Activated CD8-positive, alpha-beta memory T cell treated with anti-CD3 and anti-CD28 coated beads, Interleukin-2, amount 50 U/mL, for 4 hours (primary cell): ENCODE measurements at regions not wholly inside any gene's neighbourhood (a gene's known extent, or its start where the extent isn't known, plus 50 kb on each side); places are given as distances from the start of the nearest gene placed in this dataset.
"Not testable (repeated sequence)": the region's sequence is repeated elsewhere in the genome, so short reads cannot be mapped to it uniquely, and the experiment has no call there.

Source experiments
- DNase-seq: peaks from one replicate; pipeline ENCODE4 v3.0.0-alpha.2; 2020

DNA sequence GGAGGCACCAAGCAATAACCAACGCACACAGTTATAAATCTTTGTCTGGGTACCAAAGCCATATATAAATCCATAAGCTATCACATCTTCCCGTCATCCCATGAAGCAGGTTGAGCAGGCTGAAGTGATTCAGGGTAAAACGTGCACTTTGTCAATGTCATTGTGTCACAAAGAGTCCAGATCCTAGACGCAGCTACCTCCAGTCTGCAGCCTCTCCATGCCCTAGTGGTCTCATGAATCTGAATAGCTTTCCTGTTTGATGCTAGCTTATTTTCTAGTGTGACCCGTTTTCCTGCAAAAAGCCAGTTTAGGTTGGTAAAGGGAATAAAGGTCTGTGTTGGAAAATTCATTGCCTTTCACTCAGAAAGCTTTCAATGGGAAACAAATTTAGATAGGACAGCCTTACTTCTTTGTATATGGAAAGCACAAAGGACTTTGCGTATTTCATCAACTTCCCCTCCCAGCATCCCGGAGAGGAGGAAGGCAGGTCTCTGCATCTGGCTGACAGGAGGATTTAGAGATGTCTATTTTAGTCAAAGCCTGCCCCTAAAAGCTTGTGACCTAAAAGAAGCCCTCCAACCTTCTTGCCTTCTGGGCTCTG, 222.3 kb upstream of the ARL4C start:
- no peak for DNase-seq

DNA sequence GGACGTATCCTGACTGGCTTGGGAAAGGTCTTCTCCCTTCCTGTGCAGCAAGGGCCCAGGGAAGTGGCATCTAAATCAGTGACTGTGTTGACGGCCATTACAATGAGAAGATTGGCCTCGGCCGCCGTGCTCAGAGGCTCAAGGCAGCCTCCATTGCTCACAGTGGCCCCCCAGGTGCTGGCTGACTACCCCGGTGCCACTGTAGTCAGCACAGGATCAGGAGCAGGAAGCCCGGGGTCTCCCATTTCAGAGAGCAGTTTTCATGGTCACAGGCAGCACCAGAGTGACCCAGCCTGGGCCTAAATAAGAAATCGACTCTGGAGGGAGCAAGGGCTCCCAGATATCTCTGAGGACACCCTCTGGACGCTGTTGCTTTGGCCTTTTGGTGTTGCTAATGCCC, 219.4 kb upstream of the ARL4C start:
- DNase-seq = no peak

DNA sequence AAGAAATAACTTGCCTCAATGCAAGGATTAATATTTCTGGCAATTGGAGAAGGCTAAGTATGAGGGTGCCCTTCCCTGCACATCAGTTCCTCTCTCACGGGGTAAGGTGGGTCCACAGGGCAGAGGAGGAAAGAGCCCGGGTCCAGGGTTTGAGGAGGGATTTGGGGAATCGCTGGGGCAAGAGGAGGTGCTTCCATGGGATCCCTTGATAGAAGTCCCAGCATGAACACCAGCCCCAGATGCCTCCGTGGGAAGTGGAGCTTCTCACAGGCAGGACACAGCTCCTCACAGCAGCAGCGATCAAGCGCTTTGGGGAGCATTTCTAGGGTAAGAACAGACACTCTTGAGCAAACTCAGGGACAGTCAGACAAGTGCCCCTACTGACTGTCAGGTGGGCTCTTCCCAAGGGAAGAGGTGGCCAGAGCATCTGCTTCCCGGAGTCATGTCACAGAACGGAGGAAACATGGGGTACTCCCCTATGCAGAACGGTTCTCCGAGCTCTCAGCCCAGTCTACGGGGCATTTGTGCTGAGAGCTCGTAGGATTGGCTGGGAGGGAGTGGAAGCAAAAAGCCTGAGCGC, 218.9 kb upstream of the ARL4C start:
- no peak for DNase-seq

DNA sequence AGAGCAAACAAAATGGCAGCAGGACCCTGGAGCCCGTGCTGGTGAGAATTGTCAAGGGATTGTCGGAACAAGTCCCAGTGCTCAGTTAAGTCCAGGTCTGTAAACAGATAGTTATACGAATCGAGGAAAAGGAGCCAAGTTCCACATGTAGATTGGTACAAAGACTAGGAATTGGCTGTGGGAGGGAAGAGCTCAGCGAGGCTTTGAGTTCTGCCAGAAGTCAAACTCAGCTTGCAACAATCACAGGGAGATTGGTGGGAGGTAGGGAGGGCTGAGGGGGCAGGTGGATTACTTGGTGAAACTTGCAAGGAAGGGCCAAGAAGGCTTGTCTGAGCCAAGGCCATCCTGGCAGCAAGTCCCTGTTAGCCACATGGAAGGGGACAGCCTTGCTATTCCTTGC, 217.8 kb upstream of the ARL4C start:
- no peak for DNase-seq

DNA sequence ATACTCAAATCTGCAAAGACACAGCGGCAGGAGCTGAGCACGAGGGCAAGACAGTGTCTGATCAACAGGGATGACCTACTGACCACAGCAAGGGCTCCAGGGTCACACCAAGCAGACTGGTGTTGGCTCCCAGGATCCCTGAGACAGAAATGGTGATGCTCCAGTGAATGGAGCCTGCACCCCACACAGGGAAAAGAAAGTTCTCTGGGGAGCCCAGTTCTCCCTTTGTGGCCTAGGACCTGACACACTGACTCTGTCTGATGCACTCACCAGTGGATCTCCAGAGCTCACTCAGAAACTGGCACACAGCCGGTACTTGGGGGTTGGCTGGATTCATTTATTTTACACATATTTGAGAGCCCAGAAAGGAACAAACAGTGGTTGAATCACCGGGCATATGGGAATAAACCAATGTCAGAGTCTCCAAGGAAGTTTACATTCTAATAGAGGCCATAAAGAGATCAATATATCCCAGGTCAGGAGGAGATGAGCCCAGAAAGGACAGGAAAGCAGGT, 215.6 kb upstream of the ARL4C start:
- no peak for DNase-seq

DNA sequence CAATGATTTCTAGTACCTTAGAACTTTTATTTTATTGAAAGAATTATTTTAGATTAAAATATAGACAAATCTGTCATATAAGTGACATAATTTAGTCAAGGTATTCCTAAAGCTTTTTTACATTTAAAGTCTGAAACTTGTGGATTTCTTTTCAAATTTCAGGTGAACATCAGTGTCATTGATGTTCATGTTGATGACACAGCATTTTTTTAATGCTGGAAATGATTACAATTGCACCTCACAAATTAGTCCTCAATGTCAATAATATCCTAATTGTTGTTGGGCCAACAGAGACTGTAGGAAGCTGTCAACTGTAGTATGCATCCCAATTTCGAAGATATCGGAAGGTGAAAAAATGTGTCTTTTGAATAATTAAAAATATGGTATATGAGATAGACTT, 214.4 kb upstream of the ARL4C start:
- DNase-seq = no peak

DNA sequence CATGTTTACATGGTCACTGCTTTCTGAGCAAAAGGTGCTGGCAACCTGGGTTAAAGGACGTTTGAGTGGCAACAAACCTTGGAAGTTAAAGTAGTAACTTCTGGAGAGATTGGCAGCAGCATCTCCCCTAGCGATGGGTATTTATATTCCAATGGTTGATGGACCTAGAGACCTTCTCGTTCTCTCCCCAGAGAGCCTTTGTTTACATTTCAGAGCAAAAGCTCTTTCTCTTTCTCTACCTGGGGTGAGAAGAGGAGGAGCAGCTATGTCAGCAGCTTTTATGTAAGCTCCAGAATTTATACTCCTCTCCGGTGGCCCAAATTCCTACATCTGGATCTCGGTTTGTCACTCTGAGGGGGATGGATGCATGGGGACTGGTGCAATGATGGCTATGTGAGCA, 213.7 kb upstream of the ARL4C start:
- no peak for DNase-seq

DNA sequence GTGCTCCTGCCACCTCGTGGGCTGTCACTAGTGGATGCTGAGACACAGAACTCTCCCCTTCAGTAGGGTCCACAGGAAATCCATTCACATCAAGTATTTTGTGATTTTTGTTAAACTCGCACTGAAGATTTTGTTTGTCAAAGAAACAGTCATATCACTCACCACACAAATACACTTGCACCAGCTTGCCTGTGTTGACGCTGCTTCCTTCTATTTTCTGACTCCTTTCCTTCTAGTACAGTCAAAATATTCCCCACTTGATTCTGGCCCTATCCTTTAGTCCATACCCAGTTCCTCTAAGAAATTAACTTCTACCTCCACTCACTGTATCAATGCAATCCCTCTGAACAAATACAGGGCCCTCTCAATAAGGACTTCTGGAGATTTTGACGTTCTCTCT, 213.2 kb upstream of the ARL4C start:
- no peak for DNase-seq

DNA sequence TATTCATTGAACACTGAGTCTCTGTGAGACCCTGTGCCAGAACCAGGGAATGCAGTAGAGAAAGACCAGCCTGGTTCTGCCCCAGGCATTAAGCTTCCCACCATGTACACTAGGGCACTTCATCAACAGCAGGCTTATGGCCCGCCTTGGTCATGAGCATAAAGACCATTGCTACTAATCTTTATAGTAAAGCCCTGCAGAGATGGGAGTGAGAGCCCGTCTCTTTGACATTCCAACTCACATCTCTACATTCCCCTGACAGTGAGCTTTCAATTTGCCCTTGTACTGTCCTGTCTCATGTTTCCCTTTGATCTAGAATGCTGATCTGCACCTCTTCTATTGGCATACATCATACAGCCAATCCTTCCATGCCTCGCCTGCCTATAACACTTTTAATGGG, 211.8 kb upstream of the ARL4C start:
- no peak for DNase-seq

DNA sequence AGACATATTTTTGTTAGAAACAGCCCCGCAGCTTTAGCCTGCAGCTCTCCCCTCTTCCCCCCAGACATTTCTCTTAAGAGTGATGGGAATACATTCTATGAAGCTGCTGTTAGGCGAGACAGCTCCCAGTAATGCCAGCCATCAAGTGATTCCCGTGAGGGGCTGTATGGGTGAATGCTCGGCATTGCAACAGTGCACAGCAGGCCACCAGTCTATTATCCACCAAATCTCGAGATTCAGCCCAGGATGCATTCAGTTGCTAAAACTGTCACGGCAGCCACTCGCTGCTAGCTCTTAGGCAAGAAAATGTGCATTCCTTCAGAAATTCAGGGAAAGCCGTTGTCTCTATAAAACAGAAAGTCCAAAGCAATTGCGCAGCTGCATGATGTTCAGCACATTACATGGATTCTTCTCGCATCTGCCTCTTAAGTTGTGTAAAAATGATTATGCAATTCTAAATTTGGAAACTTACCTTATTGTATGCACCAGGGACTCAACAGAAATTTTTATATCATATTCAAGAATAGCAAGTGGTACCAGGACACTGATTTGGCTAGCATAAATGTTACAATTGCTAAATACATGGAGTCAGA, 211.3 kb upstream of the ARL4C start:
- no peak for DNase-seq

DNA sequence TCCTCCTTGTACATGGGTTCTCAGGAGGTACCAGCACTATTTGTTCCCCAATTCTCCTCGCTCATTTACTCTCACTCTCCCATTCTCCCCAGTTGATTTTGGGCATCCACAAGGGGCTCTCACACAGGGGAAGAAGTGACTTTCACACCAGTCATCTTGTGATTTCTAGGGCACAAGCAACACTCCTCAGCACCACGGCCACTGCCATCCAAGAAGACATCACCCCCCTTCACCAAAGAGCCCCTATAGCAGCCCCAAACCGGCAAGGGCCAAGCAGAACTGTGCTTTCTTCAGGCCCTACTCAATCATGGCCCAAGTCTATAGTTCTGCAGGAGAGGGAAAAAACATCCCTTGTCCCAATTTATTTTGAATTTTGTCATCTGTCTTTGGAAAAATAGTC, 209.2 kb upstream of the ARL4C start:
- DNase-seq = no peak

DNA sequence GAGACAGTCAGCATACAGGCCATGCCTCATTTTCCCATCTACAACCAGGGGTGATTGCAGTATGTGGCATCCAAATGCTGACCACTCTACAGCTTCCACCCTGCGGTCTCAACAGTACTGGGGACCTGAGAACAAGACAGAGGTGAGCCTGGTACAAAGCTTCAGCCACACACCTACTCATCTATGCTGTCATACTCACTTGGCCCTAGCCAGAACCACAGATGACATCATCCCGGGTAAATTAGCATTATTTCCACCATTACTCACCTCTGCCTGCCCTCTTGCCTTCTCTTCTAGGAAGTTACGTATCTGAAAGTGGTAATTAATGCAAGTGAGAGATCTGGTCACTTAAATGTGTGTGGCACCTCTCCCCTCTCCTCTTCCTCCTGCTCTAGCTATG, 208.2 kb upstream of the ARL4C start:
- no peak for DNase-seq

DNA sequence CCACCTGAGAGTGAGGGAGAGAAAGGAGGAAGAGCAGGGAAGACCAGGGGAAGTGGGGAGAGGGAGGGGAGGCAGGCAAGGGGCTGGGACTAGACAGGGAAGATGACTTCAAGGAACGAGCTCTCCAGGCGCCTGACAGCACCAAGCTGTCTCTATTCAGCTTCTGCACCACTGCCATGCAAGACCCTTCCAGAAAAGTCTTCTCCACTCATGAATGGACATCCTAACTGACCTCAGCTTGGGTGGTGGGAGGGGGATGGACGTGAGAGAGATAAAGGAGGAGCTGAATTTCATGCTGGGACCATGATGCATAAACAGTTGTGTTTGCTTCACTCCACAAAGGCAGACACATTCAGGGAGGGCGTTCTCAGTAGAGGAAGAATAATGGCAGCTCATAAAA, 206.4 kb upstream of the ARL4C start:
- DNase-seq = no peak

DNA sequence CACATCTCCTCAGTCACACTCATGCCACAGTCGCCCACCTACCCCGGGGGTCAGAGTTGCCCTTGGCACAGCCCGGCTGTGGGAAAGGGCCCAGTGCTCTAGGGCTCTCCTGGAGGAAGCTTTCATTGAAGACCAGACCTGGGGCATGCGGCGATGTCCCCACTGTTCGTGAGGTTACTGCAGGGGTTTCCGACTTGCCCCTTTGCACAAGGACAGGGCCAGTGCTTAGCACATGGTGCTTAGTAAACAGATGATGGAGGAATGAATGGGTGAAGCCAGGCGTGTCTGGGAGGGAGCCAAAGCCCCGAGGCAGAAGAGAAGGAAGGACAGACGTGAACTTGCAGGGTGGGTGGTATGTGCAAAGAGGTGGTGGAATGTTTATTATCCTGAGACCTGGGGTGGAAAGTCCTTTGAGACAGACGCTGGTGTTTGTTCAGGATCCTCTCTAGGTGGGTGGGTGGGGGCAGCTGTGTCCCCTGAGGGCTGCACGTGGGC, 205.9 kb upstream of the ARL4C start:
- no peak for DNase-seq

DNA sequence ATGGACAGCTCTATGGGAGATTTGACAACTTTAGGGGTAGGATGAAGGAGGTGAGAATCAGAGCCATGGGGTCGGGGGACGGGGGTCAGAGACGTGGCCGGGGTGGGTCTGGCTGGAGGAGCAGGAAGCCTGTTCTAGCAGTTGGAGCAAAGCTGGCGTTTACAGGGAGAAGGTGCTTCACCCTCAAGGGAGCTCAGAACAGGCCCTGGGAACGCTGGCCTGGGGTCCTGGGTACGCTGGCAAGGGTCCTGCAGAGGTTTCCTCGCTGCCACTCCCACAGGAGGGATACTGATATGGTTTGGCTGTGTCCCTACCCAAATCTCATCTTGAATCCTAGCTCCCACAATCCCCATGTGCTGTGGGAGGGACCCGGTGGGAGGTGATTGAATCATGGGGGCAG, 205.0 kb upstream of the ARL4C start:
- DNase-seq = no peak

DNA sequence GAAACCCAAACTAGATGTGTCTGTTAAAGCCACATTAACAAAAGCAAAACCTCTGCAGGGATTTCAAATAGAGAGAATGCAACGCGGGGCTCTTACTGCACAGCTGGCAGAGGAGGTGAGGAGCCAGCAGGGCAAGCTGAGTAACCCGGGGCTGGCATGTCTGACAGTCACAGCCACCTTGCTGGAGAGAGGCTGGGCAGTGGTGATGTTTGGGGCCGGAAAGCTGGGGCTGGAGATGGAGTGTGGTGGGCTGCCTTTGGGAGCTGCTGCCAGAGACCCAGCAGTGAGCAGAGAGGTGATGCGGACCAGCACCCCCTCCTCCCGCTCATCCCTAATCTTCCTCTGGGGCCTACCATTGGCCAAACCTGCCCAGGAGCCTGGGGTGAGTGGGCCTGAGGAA, 204.5 kb upstream of the ARL4C start:
- no peak for DNase-seq

DNA sequence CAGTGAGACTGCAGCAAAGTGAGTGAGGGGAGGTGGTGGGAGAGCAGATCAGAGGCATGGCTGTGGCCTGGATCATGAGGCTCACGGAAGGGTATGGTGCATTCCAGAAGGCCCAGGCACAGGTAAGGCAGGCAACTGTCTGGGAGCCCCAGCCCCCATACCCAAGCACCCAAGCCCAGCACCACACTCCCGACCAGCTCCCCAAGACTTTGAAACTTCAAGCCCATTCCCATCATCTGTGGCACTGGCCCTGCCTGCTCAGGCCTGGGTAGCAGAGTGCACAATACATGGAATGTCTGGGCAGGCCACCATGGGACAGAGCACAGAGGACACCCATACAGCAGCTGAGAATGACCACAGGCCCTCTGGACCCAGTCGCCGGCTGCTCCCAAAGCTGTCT, 202.6 kb upstream of the ARL4C start:
- DNase-seq = no peak

DNA sequence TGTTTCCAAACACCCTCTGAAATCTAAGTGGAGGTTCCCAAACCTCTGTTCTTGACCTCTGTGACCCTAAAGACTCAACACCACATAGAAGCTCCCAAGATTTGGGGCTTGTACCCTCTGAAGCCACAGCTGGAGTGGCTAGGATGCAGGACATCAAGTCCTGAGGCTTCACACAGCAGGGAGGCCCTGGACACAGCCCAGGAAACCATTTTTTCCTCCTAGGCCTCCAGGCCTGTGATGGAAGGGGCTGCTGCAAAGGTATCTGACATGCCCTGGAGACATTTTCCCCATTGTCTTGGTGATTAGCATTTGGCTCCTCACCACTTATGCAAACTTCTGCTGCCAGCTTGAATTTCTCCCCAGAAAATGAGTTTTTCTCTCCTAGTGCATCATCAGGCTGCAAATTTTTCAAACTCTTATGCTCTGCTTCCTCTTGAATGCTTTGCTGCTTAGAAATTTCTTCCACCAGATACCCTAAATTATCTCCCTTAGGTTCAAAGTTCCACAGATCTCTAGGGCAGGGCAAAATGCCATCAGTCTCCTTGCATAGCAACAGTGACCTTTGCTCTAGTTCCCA, 200.5 kb upstream of the ARL4C start:
- DNase-seq = not testable (repeated sequence)

DNA sequence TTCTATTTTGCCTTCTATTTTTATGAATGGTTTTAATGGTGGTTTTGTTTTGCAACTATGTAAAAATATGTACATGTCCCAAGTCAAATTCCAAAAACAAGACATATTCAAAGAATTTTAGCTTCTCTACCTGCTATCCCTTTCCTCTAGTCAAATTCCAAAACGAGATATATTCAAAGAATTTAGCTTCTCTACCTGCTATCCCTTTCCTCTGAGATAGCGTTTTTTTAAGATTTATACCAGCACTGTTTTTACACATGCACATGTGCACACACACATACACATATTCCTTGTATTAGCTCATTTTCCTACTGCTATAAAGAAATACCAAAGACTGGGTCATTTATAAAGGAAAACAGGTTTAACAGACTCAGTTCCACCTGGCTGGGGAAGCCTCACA, 199.1 kb upstream of the ARL4C start:
- no peak for DNase-seq

DNA sequence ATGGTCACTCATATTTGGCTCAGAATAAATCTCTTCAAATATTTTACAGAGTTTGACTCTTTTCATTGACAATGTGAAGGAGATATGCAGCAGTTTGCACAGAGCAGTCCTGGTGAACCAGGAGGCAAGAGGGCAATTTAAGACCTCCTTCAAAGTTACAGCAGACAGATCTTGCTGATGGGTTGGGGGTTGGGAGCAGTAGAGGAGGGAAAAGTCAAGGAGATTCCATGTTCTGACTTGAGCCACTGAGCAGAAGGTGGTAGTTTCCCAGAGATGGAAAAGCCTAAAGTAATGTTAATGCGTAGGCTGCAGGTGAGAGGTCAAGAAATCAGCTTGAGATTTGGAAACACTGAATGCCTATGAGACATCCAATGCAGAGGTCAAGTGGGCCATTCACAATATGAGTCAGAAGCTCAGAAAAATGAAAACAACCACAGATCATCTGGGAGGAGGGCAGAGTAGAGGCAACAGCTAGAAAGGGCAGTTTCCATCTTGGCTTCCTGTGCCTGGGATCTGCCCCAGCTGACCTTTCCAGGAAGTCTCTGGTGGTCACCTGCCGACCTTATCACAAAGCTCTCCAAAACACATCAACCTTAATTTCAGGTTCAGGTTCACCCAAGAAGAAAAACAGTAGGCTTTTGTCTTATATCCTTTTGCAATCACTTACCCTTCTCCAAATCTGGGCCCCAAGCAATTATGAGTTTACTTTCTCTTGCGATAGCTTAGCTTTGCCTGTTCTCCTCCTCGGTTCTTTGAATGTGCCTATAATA, 197.5 kb upstream of the ARL4C start:
- DNase-seq = no peak

DNA sequence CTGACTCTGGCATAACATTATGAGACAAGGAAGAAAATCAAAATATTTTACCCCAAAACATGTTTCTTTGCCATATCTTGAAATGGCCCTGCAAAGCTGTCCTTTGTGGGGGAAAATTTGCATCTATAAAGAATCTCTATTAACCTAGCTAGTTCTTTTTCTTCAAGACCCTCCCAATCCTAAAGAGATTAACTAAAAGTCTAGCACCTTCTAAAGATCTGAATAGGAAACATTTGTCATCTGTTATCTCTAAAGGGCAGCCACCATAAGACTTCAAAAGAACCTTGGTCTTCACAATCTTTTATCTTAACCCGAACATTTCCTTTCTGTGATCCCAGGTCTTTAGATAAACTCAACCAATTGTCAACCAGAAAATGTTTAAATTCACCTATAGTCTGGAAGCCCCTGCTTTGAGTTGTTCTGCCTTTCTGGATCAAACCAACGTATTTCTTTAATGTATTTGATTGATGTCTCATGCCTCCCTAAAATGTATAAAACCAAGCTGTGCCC, 196.9 kb upstream of the ARL4C start:
- DNase-seq = not testable (repeated sequence)

DNA sequence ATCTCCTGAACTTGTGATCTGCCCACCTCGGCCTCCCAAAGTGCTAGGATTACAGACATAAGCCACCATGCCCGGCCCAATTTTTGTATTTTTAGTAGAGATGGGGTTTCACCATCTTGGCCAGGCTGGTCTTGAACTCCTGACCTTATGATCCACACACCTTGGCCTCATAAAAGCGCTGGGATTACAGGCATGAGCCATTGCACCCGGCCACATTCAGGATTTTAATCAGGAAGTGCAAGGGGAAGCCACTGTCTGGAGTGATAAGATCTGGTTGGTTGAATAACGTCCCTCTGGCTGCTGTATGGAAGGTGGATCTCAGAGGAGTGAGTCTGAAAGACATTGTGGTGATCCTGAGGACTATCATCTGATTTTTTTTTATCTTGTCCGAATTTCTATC, 196.3 kb upstream of the ARL4C start:
- not testable (repeated sequence) for DNase-seq
